GM18517 (cell line): ENCODE measurements at regions not wholly inside any gene's neighbourhood (a gene's known extent, or its start where the extent isn't known, plus 50 kb on each side); places are given as distances from the start of the nearest gene placed in this dataset.

Experiments used
- ATAC-seq: cut with Tn5 transposase; IDR thresholded peaks from one replicate; pipeline ENCODE4 v1.9.1; 2021; ENCODE audit warnings: mild to moderate bottlenecking, moderate library complexity; ENCODE audit not compliant: unreplicated experiment

- no peak for ATAC-seq
These were observed 168.4 kb upstream of the C21orf91 start for GRCh38 chr21:17987382-17988101.

GRCh38 chr21:17981060-17981740 is 162.0 kb upstream of the C21orf91 start:
- ATAC-seq: no peak

- no peak for ATAC-seq
These were observed 160.6 kb upstream of the C21orf91 start for GRCh38 chr21:17979763-17980162.

DNA sequence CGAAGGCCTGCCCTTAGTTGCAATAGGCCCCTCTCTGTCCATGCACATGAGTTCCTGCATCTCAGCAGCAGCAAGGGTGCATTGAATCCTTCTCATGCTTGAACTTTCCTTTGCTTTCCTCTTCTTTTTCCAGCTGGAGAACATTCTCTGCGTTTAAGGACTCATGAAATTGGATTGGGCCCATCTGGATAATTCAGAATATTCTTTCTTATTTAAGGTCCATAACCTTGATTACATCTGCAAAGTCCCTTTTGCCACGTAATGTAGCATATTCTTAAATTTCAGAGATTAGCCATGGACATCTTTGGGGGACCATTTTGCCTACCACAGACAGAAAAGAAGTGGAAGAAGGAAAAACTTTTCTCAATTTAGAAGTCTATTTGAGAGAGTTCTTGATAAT is 159.7 kb upstream of the C21orf91 start:
- no peak for ATAC-seq

- no peak for ATAC-seq
These were observed 157.5 kb upstream of the C21orf91 start for GRCh38 chr21:17976691-17977090.

DNA sequence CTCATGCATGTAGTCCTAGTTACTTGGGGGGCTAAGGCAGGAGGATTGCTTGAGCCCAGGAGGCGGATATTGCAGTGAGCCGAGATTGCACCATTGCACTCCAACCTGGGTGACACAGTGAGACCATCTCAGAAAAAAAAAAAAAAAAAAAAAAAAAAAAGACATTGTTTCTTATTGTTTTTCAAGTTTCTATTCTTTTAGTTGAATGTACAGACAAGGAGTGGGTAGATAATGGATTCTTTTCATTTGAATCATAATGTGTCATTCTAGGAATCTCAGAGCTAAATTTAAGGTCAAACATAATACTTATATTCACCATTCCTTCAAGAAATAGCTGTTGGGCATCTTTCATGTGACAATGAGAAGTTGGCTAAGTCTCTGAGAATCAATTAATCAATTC is 157.0 kb upstream of the C21orf91 start:
- no peak for ATAC-seq

- no peak for ATAC-seq
These were observed 148.2 kb upstream of the C21orf91 start for GRCh38 chr21:17967319-17967718.

GRCh38 chr21:17964716-17965115 is 145.6 kb upstream of the C21orf91 start:
- ATAC-seq: no peak

- no peak for ATAC-seq
These were observed 145.0 kb upstream of the C21orf91 start for GRCh38 chr21:17964199-17964598.

DNA sequence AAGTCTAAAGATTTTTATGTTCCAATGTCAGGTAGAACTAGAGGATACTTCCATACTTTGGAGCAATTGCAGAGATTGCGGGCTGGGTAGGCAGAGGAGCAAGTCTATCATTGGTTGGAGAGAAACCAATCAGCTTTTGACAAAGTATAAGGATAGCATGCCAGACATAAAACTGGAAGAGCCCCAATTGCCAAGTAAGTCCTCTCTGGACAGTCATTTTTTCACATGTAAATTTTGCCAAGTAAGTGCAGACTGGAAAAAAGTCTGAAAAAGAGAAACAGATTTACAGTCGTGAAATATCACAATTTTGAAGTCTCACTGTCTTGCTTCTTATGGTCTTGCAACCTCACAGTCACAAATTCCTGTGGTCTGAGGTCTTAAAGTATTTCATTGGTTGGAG is 131.4 kb upstream of the C21orf91 start:
- no peak for ATAC-seq

DNA sequence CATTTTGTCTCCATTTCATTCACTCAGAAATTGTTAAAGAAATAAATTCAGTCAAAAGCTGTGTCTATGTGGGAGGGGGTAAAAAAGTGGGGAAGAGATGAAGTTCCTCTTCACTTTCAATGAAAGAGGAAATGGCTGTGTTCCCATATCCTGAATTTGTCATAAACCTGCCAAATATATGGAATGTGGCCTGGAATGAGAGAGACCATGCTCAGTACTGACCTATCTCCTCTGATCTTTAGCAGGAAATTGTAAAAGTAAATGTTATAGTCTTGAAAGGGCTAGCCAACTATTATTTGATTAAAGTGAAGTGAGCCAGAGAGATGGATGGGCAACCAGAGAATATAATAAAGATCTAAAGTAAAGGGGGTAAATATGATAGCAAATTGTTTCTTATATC is 130.3 kb upstream of the C21orf91 start:
- ATAC-seq: no peak

- ATAC-seq: no peak
These were observed 128.4 kb upstream of the C21orf91 start for GRCh38 chr21:17947531-17947930.

- no peak for ATAC-seq
These were observed 111.9 kb upstream of the C21orf91 start for GRCh38 chr21:17931080-17931479.

GRCh38 chr21:17930093-17930492 is 110.9 kb upstream of the C21orf91 start:
- ATAC-seq: no peak

- ATAC-seq: no peak
These were observed 110.4 kb upstream of the C21orf91 start for GRCh38 chr21:17929510-17929909.

DNA sequence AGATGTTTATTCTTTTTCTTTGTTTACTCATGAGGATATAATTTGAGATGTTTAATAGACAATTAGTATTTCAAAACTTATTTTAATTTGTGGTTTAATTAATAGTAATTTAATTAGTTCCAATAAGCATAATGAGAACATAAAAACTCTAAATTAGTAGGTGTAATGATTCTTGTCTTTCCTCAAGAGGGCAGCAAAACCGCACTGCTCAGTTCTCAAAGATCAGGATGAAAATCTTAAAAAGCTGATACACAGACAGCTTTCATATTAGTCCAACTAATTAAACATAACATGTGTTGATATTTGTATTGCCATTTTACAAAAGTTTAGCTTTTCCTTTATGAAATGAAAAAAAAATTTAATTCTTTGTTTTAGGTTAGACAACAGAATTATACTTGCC is 106.7 kb upstream of the C21orf91 start:
- ATAC-seq: no peak

GRCh38 chr21:17925000-17925610 is 105.9 kb upstream of the C21orf91 start:
- ATAC-seq: peak; percentile 97

DNA sequence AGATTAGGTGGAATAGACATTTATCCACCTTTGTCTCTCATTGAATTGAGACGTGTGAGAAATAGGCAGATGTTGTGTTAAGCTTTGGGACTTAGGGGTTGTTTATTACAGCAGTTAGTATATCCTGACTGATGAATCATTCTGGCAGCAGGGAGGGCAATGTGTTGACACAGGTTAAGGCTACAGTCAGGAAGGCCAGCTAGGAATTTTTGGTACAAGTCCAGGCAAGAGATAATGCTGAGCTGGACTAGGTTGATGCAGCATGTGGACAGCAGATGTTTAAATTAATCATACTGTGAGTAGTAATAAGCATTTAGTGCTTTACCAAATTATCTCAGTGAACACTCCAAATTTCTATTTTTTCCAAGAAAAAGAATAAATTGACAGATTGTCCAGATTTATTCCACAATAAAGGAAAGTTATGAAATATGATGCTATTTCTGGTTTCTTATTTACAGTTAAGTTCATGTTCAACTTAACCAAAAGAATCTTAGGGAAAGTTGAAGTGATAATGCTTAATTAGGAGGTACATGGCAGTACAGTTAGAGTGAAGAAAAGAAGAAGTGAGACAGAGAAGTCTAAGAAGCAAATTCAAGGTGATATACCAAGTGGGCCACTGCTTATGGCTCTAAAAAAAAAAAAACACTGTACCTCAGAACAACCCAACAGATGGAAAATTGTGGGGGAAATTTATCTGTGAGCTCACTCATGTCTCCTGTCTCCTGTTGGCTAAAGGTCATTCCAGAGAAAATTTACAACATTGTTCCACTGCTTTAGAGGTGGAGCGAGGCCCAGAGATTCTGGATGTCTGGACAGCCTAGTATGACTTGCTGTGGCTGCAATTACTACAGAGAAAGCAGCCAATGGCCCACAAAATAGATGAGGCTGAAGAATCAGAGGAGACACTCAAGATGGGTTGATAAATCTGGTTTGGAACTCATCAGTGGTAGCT is 102.7 kb upstream of the C21orf91 start:
- ATAC-seq: no peak

- no peak for ATAC-seq
These were observed 96.8 kb upstream of the C21orf91 start for GRCh38 chr21:17915976-17916375.

DNA sequence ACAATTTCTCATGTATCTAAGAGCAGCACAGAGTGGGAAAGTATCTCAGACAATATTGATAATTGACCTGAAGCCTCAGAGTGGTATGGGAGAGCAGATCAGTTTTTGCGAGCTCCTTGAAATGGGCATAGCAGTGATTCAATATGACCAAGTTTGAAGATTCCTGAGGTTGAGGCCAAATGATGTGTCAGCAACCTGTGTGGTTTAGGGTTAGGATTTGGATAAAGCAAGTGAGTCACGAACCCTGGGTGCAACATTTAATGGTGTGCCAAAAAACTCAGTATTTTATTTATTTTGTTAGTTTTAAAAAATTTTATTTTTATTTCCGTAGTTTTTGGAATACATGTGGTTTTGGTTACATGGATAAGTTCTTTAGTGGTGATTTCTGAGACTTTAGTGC is 92.5 kb upstream of the C21orf91 start:
- ATAC-seq: no peak
